Ectodermal cell (in vitro differentiated cells): ENCODE measurements at regions not wholly inside any gene's neighbourhood (a gene's known extent, or its start where the extent isn't known, plus 50 kb on each side); places are given as distances from the start of the nearest gene placed in this dataset.
"Not testable (repeated sequence)": the region's sequence is repeated elsewhere in the genome, so short reads cannot be mapped to it uniquely, and the experiment has no call there.

ENCODE experiments used
- H3K27ac ChIP-seq: 2 replicates; pipeline ENCODE4 v1.7.0; 2013; ENCODE audit warnings: mild to moderate bottlenecking, low read depth, low read length; ENCODE audit not compliant: insufficient read depth, poor library complexity, severe bottlenecking
- H3K27me3 ChIP-seq: 2 replicates; pipeline ENCODE4 v1.7.0; 2013; ENCODE audit warnings: mild to moderate bottlenecking, low read length; ENCODE audit not compliant: insufficient read depth, control insufficient read depth, poor library complexity, severe bottlenecking
- H3K36me3 ChIP-seq: one replicate; pipeline ENCODE4 v1.7.0; 2013; ENCODE audit warnings: low read length; ENCODE audit not compliant: control insufficient read depth, insufficient read depth
- H3K4me1 ChIP-seq: one replicate; pipeline ENCODE4 v1.7.0; 2013; ENCODE audit warnings: low read length; ENCODE audit not compliant: control insufficient read depth, insufficient read depth
- H3K4me3 ChIP-seq: 2 replicates; pipeline ENCODE4 v1.7.0; 2013; ENCODE audit warnings: low read depth, low read length, control low read depth; ENCODE audit not compliant: insufficient read depth
- H3K9me3 ChIP-seq: 2 replicates; pipeline ENCODE4 v1.7.0; 2013; ENCODE audit warnings: mild to moderate bottlenecking, low read length, moderate library complexity; ENCODE audit not compliant: control insufficient read depth
- WGBS, 2 experiments: methylation state at CpG; one replicate each; pipeline ENCODE4 v1.1.7; 2013; ENCODE audit warnings: missing lambda C conversion rate in 2 of 2; 5-methylcytosine and 5-hydroxymethylcytosine counted together

DNA sequence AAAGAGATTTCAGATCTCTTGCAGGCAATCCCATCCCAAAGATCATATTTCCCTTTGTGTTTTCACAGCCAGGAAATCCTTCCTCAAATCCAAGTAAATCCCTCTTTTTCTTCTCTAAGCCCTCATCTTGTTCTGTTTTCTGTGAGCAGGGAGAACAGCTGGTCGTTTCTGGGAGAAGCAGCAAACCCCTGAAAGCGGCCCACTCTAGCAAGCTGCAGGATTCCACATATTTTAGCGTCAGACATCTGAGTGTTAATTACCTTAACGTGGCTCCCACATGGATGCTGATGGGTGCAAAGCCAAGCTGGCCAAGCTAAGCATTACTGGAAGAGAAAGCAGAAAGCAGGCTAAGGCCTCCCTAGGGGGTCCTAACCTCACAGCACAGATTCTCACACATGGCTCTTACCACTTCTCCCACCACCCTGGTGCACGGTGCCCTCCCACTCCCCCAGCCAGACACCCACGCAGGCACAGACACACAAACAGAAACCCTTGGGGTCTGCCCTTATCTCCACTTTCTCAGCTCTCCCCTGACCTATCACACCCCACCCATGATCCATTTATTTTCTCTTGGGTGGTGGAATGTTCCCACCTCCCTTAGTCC is 551.0 kb upstream of the AUTS2 start:
- Histone ChIP-seq H3K27ac (no peak overlapping the region), H3K4me3 (no peak overlapping the region), H3K36me3 (no peaks in the 10 kb centered on the region), H3K27me3 (no peaks in the 10 kb centered on the region), H3K9me3 (no peaks in the 10 kb centered on the region), H3K4me1 (peaks cover 7% of the 10 kb centered on the region)
- 53 to 59% methylated on average over 6 of the region's 6 CpGs for WGBS, 2 experiments

DNA sequence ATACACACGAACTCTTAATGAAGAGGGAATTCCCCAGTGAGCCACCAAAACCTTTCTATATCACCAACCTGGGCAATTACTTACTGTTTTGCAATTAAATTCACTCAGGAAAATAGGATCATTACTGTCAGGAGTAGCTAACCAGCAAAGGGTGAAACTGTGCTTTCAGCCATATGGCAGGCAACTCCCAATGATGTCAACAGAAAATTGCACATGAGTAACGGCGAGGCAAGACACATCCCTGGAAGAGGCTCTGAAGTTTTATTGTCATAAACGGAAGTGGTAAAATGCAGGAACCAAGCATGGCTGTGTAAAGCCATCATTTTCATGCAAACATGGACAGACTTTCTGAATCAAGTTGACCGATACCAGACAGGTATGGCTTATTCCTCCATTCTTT is 548.9 kb upstream of the AUTS2 start:
- no peaks in the 10 kb centered on the region for H3K9me3 ChIP-seq
- no peaks in the 10 kb centered on the region for H3K36me3 ChIP-seq
- no peak overlapping the region for H3K4me3 ChIP-seq
- no peak overlapping the region for H3K27ac ChIP-seq
- H3K27me3 ChIP-seq, result no peaks in the 10 kb centered on the region
- WGBS, 2 experiments, result 89 to 93% methylated on average over 5 of the region's 5 CpGs
- H3K4me1 ChIP-seq, result peaks cover 7% of the 10 kb centered on the region

GRCh38 chr7:69052447-69052846 is 545.8 kb upstream of the AUTS2 start:
- H3K9me3 ChIP-seq, result no peaks in the 10 kb centered on the region
- H3K27me3 ChIP-seq, result no peaks in the 10 kb centered on the region
- H3K36me3 ChIP-seq, result no peaks in the 10 kb centered on the region
- 93 to 94% methylated on average over 4 of the region's 4 CpGs for WGBS, 2 experiments
- H3K4me1 ChIP-seq, result peaks cover 3% of the 10 kb centered on the region
- H3K27ac ChIP-seq, result no peak overlapping the region
- no peak overlapping the region for H3K4me3 ChIP-seq

- Histone ChIP-seq H3K36me3 (no peaks in the 10 kb centered on the region), H3K4me3 (no peak overlapping the region), H3K9me3 (no peaks in the 10 kb centered on the region), H3K27me3 (no peaks in the 10 kb centered on the region), H3K4me1 (no peaks in the 10 kb centered on the region), H3K27ac (no peak overlapping the region)
- 64 to 72% methylated on average over 3 of the region's 3 CpGs for WGBS, 2 experiments
These were observed 537.8 kb upstream of the AUTS2 start for GRCh38 chr7:69060516-69060915.

GRCh38 chr7:69062020-69062765 is 536.1 kb upstream of the AUTS2 start:
- Histone ChIP-seq H3K4me1 (no peaks in the 10 kb centered on the region), H3K36me3 (no peaks in the 10 kb centered on the region), H3K27ac (no peak overlapping the region), H3K9me3 (no peaks in the 10 kb centered on the region), H3K4me3 (no peak overlapping the region), H3K27me3 (no peaks in the 10 kb centered on the region)
- WGBS, 2 experiments, result 94 to 96% methylated on average over 20 of the region's 20 CpGs

GRCh38 chr7:69067397-69067796 is 530.9 kb upstream of the AUTS2 start:
- no peaks in the 10 kb centered on the region for H3K4me1 ChIP-seq
- H3K9me3 ChIP-seq, result no peaks in the 10 kb centered on the region
- H3K36me3 ChIP-seq, result no peaks in the 10 kb centered on the region
- no peak overlapping the region for H3K4me3 ChIP-seq
- no peak overlapping the region for H3K27ac ChIP-seq
- WGBS, 2 experiments, result 34 to 50% methylated on average over 3 of the region's 3 CpGs
- no peaks in the 10 kb centered on the region for H3K27me3 ChIP-seq

DNA sequence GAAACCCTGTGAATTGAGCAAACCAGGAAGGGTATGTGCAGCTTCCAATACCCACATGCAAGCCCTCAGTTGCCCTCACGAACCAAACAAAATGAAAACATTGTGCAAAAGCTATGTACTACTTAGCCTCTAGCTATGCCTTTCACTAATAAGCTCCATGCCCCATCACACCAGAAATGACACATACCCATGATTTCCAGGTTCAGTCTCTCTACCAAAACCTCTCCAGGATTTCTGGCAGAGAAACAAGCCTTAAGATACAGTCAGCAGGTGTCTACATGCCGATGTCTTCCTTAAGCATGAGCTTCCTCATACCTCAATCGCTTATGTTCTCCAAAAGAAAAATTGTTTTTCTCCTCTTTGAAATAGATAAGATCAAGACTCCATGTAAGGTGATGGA is 527.8 kb upstream of the AUTS2 start:
- H3K4me1 ChIP-seq, result no peaks in the 10 kb centered on the region
- 91 to 92% methylated on average over 3 of the region's 3 CpGs for WGBS, 2 experiments

GRCh38 chr7:69076566-69076965 is 521.7 kb upstream of the AUTS2 start:
- no peaks in the 10 kb centered on the region for H3K4me1 ChIP-seq
- no peaks in the 10 kb centered on the region for H3K27me3 ChIP-seq
- H3K36me3 ChIP-seq, result no peaks in the 10 kb centered on the region
- no peak overlapping the region for H3K27ac ChIP-seq
- H3K9me3 ChIP-seq, result no peaks in the 10 kb centered on the region
- H3K4me3 ChIP-seq, result no peak overlapping the region
- WGBS, 2 experiments, result 94 to 96% methylated on average over 4 of the region's 4 CpGs

More for the DNA sequence above, 527.8 kb upstream of the AUTS2 start:
- H3K27ac ChIP-seq, result no peak overlapping the region
- no peak overlapping the region for H3K4me3 ChIP-seq
- no peaks in the 10 kb centered on the region for H3K36me3 ChIP-seq
- H3K9me3 ChIP-seq, result no peaks in the 10 kb centered on the region
- H3K27me3 ChIP-seq, result no peaks in the 10 kb centered on the region

- no peaks in the 10 kb centered on the region for H3K36me3 ChIP-seq
- WGBS, 2 experiments, result 92 to 93% methylated on average over 9 of the region's 9 CpGs
- no peaks in the 10 kb centered on the region for H3K9me3 ChIP-seq
- H3K4me1 ChIP-seq, result no peaks in the 10 kb centered on the region
- no peaks in the 10 kb centered on the region for H3K27me3 ChIP-seq
- H3K4me3 ChIP-seq, result no peak overlapping the region
- H3K27ac ChIP-seq, result no peak overlapping the region
These were observed 519.1 kb upstream of the AUTS2 start for GRCh38 chr7:69078997-69079769.

- H3K4me1 ChIP-seq, H3K27me3 ChIP-seq, H3K27ac ChIP-seq, H3K4me3 ChIP-seq, H3K9me3 ChIP-seq, H3K36me3 ChIP-seq: not testable (repeated sequence)
- WGBS, 2 experiments, result 95 to 100% methylated on average over 2 of the region's 2 CpGs
These were observed 511.0 kb upstream of the AUTS2 start for GRCh38 chr7:69087281-69087680.
